GM12872 (cell line): ENCODE measurements at regions not wholly inside any gene's neighbourhood (a gene's known extent, or its start where the extent isn't known, plus 50 kb on each side); places are given as distances from the start of the nearest gene placed in this dataset.

Experiments
- TF ChIP-seq, protein P1 (sequence below): IDR thresholded peaks from 3 replicates; pipeline ENCODE4 v1.5.1; 2011; ENCODE audit warnings: low read depth, mild to moderate bottlenecking, low read length, moderate library complexity; ENCODE audit not compliant: insufficient read depth

DNA sequence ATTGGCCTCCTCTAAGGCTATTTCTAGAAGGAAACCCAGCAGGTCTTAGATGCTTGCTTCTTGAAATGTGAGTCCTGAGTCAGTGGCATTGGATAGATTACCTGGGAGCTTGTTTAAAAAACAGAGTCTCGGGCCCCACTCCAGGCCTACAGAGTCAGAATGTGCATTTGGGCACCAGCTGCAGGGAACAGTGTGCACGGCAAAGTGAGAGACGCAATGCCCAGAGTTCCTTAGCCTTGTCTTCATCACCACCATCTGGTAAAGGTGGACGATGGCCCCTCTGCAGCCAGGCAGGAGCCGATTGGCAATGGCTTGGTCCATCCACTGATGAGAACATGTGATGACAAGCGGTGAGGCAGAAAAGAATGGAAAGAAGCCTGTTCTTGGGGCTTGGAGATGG lies 102.1 kb upstream of the TSC22D1 start:
- TF ChIP-seq, protein P1, sequence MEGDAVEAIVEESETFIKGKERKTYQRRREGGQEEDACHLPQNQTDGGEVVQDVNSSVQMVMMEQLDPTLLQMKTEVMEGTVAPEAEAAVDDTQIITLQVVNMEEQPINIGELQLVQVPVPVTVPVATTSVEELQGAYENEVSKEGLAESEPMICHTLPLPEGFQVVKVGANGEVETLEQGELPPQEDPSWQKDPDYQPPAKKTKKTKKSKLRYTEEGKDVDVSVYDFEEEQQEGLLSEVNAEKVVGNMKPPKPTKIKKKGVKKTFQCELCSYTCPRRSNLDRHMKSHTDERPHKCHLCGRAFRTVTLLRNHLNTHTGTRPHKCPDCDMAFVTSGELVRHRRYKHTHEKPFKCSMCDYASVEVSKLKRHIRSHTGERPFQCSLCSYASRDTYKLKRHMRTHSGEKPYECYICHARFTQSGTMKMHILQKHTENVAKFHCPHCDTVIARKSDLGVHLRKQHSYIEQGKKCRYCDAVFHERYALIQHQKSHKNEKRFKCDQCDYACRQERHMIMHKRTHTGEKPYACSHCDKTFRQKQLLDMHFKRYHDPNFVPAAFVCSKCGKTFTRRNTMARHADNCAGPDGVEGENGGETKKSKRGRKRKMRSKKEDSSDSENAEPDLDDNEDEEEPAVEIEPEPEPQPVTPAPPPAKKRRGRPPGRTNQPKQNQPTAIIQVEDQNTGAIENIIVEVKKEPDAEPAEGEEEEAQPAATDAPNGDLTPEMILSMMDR, result no peak

DNA sequence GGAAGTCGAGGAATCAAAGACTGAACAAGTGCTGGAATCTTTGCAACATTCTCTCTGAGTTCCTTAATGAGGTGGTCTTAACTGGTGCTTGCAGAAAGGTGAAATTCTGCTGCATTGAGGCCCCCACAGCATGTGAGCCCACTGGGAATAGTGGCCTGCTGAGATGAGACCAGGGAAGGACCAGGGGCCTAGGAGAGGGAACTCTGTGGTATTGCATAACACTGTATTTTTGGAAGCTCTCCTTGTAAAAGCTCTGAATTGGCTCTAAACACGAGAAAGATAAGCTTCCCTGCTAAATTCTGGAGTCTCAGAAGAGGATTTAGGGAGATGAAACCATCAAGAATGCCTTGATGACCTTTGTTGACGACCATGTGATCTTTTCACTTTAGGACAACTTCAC lies 100.4 kb upstream of the TSC22D1 start:
- TF ChIP-seq, protein P1, result no peak

DNA sequence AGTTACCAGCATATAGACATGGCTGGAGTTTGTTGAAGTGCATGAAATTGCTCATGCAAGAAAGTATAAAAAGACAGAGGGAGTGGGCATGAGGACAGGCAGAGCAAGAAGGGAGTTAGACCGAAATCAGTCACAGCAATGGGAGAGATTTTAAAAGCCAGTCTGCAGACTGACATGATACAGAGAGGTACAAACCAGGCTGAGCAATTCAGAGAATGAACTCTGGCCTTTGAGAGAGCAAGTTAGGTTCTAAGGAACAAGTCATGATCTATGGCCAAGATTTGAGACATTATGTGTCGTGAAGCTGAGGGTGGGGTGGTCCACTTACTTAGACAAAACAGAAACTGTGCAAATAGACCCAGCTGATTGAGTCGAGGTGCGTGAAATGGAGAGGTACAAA lies 93.4 kb upstream of the TSC22D1 start:
- TF ChIP-seq, protein P1, result no peak

DNA sequence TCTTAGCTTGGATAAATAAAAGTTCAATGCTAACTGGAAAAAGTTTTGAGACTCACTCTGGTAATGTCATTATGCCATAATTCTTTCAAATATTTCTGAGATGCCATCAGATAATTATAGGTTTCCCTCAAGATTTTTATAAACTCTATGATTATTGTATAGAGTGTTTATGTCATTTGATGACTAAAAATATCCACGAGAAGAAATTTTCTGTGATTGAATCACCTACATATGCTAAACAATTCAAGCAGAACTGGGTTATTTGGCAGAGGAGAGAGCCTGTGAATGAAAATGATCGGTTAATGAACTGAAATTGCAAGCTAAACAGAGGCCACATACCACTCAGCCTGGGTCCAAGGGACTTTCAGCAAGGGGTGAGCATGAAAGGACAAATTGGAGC lies 92.6 kb upstream of the TSC22D1 start:
- TF ChIP-seq, protein P1, result no peak

GRCh38 chr13:44667943-44668342 lies 91.8 kb upstream of the TSC22D1 start:
- TF ChIP-seq, protein P1, result no peak

GRCh38 chr13:44664308-44664707 lies 88.2 kb upstream of the TSC22D1 start:
- TF ChIP-seq, protein P1, result no peak

DNA sequence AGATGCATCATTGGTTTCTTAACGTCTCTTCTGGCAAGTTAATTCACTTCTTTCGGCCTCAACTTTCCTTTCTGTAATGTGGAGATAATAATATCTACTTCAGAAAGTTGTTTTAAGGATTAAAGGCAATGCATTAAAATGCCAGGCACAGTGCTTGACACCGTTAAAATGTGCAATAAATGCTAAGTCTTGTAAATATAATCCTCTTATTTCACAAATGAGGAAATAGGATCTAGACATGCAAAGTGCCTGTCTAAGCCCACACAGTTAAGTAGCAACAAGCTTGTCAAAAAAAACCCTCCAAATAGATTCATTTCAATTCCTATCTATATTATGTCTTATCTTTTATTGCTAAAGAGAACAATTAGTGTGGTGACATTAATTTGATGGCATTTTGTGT lies 86.4 kb upstream of the TSC22D1 start:
- TF ChIP-seq, protein P1, result no peak

DNA sequence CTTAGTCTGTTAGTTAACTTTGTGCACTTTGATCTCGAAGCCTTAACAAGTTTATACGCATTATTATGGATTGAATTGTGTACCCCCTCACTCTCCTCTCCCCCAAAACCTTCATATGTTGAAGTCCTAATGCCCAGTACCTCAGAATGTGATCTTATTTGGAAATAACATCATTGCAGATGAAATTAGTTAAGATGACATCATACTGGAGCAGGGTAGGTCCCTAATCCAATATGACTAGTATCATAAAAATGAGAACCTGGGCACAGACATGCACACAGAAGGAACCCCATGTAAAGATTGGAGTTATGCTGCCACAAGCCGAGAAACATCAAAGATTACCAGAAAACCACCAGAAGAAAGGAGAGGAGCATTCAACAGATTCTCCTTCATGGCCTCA lies 85.8 kb upstream of the TSC22D1 start:
- TF ChIP-seq, protein P1, result no peak
